ENCODE measurements at regions not wholly inside any gene's neighbourhood (a gene's known extent, or its start where the extent isn't known, plus 50 kb on each side); places are given as distances from the start of the nearest gene placed in this dataset.

GRCh38 chr12:95418142-95418541 is 55.8 kb upstream of the METAP2 start:
- ChIA-PET POLR2A (no interaction called here), CTCF (interaction anchor here (0.5 kb wide), 1 partner anchor 206 kb away, joined by 4 read pairs; no protein-coding TSS in a partner anchor)
- H3K9me3 ChIP-seq (ENCODE audit: control insufficient read depth, insufficient read depth, low read length), result no peaks in the 10 kb centered on the region
- no peak for DNase-seq (ENCODE audit: low read depth, low spot score)
- H3K27ac ChIP-seq (ENCODE audit: low read depth, low read length), result no peak overlapping the region
- H3K27me3 ChIP-seq (ENCODE audit: control insufficient read depth, insufficient read depth, low read length), result no peaks in the 10 kb centered on the region
- no peak for TF ChIP-seq CTCF (IDR thresholded peaks at IDR 0.05; ENCODE audit: low read depth, low read length)
- no peak overlapping the region for H3K4me3 ChIP-seq (ENCODE audit: low read depth, low read length)
